ENCODE measurements at regions not wholly inside any gene's neighbourhood (a gene's known extent, or its start where the extent isn't known, plus 50 kb on each side); places are given as distances from the start of the nearest gene placed in this dataset.
A peak's percentile ranks its signal among the peaks of the same experiment; 100 is the strongest.

DNA sequence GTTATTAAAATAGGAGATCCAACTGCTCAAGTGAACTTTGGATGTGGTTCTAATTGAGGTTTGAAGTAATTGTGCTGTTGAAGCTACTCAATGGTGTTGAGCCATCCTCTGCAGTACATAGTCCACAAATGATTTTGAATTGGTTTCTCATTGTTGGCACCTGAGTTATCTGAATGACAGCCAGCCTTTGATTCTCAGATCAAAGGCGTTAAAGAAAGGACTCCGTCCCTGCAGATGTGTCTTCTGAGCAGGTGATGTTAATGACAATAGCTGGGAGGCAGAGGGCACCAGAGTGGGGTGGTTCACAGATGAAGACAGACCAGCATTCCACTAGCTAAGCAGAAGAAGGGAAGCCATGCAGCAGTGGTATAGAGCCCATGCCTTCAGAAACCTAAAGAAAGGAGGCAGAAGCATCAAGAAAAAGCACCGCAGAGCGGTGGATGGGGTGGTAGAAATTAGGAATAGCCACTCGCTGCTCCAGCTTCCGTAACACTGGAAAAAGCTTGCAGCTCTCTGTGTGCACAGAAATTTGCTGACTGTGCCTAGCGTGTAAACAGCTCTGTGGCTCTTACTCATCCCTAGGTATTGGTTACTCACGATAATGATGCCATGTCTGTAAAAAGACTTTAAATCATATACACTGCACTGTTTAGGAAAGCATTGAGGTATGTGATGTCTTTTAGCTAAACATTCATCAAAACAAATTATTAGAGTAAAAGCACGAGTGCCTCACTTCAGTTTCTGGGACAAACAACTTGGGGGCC is 79.2 kb upstream of the CLCN4 start (continued):
- TF ChIP-seq GLI4 (CRISPR knock-in tag; IDR thresholded peaks at IDR 0.05; ENCODE audit: borderline replicate concordance) (no peak), KDM3A (CRISPR knock-in tag; IDR thresholded peaks at IDR 0.05; ENCODE audit: low read depth) (no peak), LCORL (IDR thresholded peaks at IDR 0.05) (no peak), LCORL (CRISPR knock-in tag; IDR thresholded peaks at IDR 0.05) (no peak), ISX (CRISPR knock-in tag; conservative IDR thresholded peaks at IDR 0.05) (no peak), CHD4 (IDR thresholded peaks at IDR 0.05; ENCODE audit: borderline replicate concordance, low read length) (no peak), ZNF644 (CRISPR knock-in tag; IDR thresholded peaks at IDR 0.05; ENCODE audit: low read depth) (peak; percentile 37; the same call in 1 of the 2 replicates), NCOR1 (IDR thresholded peaks at IDR 0.05; ENCODE audit: borderline replicate concordance, low read length) (peak; percentile 72; the same call in 1 of the 2 replicates), BRD4 (CRISPR knock-in tag; IDR thresholded peaks at IDR 0.05) (no peak), CEBPB (IDR thresholded peaks at IDR 0.05; ENCODE audit: borderline replicate concordance, low read depth, low read length) (no peak), SOX13 (IDR thresholded peaks at IDR 0.05) (peak; percentile 36; the same call in 1 of the 2 replicates), SOX13 (CRISPR knock-in tag; conservative IDR thresholded peaks at IDR 0.05 in 1 of 2, IDR thresholded peaks at IDR 0.05 in 1 of 2) (peak in 1 of 2 experiments; percentile 83; a peak in 2 of 4 replicates), TCF7 (IDR thresholded peaks at IDR 0.05; ENCODE audit: low read depth) (peak; percentile 65), NAIF1 (CRISPR knock-in tag; IDR thresholded peaks at IDR 0.05; ENCODE audit: borderline replicate concordance) (no peak), ZNF891 (CRISPR knock-in tag; IDR thresholded peaks at IDR 0.05) (no peak), YEATS2 (CRISPR knock-in tag; IDR thresholded peaks at IDR 0.05; ENCODE audit: borderline replicate concordance) (no peak)
- TF ChIP-seq, protein P1, sequence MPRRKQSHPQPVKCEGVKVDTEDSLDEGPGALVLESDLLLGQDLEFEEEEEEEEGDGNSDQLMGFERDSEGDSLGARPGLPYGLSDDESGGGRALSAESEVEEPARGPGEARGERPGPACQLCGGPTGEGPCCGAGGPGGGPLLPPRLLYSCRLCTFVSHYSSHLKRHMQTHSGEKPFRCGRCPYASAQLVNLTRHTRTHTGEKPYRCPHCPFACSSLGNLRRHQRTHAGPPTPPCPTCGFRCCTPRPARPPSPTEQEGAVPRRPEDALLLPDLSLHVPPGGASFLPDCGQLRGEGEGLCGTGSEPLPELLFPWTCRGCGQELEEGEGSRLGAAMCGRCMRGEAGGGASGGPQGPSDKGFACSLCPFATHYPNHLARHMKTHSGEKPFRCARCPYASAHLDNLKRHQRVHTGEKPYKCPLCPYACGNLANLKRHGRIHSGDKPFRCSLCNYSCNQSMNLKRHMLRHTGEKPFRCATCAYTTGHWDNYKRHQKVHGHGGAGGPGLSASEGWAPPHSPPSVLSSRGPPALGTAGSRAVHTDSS (CRISPR knock-in tag; conservative IDR thresholded peaks at IDR 0.05), result no peak
- TF ChIP-seq, protein P2, sequence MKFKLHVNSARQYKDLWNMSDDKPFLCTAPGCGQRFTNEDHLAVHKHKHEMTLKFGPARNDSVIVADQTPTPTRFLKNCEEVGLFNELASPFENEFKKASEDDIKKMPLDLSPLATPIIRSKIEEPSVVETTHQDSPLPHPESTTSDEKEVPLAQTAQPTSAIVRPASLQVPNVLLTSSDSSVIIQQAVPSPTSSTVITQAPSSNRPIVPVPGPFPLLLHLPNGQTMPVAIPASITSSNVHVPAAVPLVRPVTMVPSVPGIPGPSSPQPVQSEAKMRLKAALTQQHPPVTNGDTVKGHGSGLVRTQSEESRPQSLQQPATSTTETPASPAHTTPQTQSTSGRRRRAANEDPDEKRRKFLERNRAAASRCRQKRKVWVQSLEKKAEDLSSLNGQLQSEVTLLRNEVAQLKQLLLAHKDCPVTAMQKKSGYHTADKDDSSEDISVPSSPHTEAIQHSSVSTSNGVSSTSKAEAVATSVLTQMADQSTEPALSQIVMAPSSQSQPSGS (CRISPR knock-in tag; IDR thresholded peaks at IDR 0.05), result no peak
- TF ChIP-seq, protein P3, sequence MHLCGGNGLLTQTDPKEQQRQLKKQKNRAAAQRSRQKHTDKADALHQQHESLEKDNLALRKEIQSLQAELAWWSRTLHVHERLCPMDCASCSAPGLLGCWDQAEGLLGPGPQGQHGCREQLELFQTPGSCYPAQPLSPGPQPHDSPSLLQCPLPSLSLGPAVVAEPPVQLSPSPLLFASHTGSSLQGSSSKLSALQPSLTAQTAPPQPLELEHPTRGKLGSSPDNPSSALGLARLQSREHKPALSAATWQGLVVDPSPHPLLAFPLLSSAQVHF (CRISPR knock-in tag; IDR thresholded peaks at IDR 0.05), result no peak
- TF ChIP-seq, protein P4, sequence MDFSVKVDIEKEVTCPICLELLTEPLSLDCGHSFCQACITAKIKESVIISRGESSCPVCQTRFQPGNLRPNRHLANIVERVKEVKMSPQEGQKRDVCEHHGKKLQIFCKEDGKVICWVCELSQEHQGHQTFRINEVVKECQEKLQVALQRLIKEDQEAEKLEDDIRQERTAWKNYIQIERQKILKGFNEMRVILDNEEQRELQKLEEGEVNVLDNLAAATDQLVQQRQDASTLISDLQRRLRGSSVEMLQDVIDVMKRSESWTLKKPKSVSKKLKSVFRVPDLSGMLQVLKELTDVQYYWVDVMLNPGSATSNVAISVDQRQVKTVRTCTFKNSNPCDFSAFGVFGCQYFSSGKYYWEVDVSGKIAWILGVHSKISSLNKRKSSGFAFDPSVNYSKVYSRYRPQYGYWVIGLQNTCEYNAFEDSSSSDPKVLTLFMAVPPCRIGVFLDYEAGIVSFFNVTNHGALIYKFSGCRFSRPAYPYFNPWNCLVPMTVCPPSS (IDR thresholded peaks at IDR 0.05), result no peak
- TF ChIP-seq, protein P5, sequence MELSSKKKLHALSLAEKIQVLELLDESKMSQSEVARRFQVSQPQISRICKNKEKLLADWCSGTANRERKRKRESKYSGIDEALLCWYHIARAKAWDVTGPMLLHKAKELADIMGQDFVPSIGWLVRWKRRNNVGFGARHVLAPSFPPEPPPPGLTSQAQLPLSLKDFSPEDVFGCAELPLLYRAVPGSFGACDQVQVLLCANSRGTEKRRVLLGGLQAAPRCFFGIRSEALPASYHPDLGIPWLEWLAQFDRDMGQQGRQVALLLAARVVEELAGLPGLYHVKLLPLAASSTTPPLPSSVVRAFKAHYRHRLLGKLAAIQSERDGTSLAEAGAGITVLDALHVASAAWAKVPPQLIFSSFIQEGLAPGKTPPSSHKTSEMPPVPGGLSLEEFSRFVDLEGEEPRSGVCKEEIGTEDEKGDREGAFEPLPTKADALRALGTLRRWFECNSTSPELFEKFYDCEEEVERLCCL (CRISPR knock-in tag; IDR thresholded peaks at IDR 0.05; ENCODE audit: borderline replicate concordance), result no peak
